Hepatocyte (in vitro differentiated cells): ENCODE measurements at regions not wholly inside any gene's neighbourhood (a gene's known extent, or its start where the extent isn't known, plus 50 kb on each side); places are given as distances from the start of the nearest gene placed in this dataset.

ENCODE experiments used
- DNase-seq: peaks from one replicate; pipeline ENCODE4 v3.0.0-alpha.2; 2016; ENCODE audit warnings: low spot score
- H2AFZ ChIP-seq: fragments of 200-600 bp; sonication (generic); 2 replicates; pipeline ENCODE4 v1.6.0; 2016; ENCODE audit warnings: antibody characterized with exemption, mild to moderate bottlenecking
- H3K27ac ChIP-seq: fragments of 200-600 bp; sonication (generic); 2 replicates; pipeline ENCODE4 v1.5.1; 2016; ENCODE audit warnings: mild to moderate bottlenecking
- H3K27me3 ChIP-seq: fragments of 200-600 bp; sonication (generic); 2 replicates; pipeline ENCODE4 v1.6.1; 2016
- H3K36me3 ChIP-seq: fragments of 200-600 bp; sonication (generic); replicated peaks from 2 replicates; pipeline ENCODE4 v1.5.1; 2016; ENCODE audit warnings: low read depth; ENCODE audit not compliant: insufficient read depth
- H3K4me1 ChIP-seq: fragments of 200-600 bp; sonication (generic); 2 replicates; pipeline ENCODE4 v1.5.1; 2016; ENCODE audit warnings: mild to moderate bottlenecking, moderate library complexity; ENCODE audit not compliant: insufficient read depth
- H3K4me2 ChIP-seq: fragments of 200-600 bp; sonication (generic); 2 replicates; pipeline ENCODE4 v1.6.0; 2016
- H3K4me3 ChIP-seq: fragments of 200-600 bp; sonication (generic); 2 replicates; pipeline ENCODE4 v1.5.1; 2016; ENCODE audit warnings: mild to moderate bottlenecking
- H3K79me2 ChIP-seq: fragments of 200-600 bp; sonication (generic); 2 replicates; pipeline ENCODE4 v1.6.0; 2017; ENCODE audit warnings: mild to moderate bottlenecking
- H3K9me2 ChIP-seq: fragments of 200-600 bp; sonication (generic); replicated peaks from 2 replicates; pipeline ENCODE4 v1.6.0; 2017; ENCODE audit warnings: mild to moderate bottlenecking; ENCODE audit not compliant: insufficient read depth
- H3K9me3 ChIP-seq: fragments of 200-600 bp; sonication (generic); 2 replicates; pipeline ENCODE4 v1.5.1; 2016; ENCODE audit warnings: low read depth, mild to moderate bottlenecking
- H4K20me1 ChIP-seq: fragments of 200-600 bp; sonication (generic); 2 replicates; pipeline ENCODE4 v1.6.0; 2016; ENCODE audit warnings: mild to moderate bottlenecking; ENCODE audit not compliant: insufficient read depth, poor library complexity, severe bottlenecking
- EZH2 ChIP-seq: fragments of 200-600 bp; sonication (generic); IDR thresholded peaks from 2 replicates; pipeline ENCODE4 v1.6.1; 2016; ENCODE audit warnings: antibody characterized with exemption, mild to moderate bottlenecking, borderline replicate concordance
- EZH2phosphoT487 ChIP-seq: fragments of 200-600 bp; sonication (generic); IDR thresholded peaks from one replicate; pipeline ENCODE4 v1.6.1; 2018; ENCODE audit warnings: antibody characterized with exemption, mild to moderate bottlenecking, low read depth, moderate library complexity; ENCODE audit not compliant: unreplicated experiment, severe bottlenecking
- WGBS: methylation state at CpG from one replicate; pipeline ENCODE4 v1.1.6; 2016; ENCODE audit warnings: low lambda C conversion rate; ENCODE audit errors: missing lambda C conversion rate; 5-methylcytosine and 5-hydroxymethylcytosine counted together
- TF ChIP-seq, protein P1 (sequence below): fragments of 200-600 bp; sonication (generic); IDR thresholded peaks from 2 replicates; pipeline ENCODE4 v1.5.1; 2016; ENCODE audit warnings: antibody characterized with exemption, mild to moderate bottlenecking; ENCODE audit not compliant: poor library complexity

DNA sequence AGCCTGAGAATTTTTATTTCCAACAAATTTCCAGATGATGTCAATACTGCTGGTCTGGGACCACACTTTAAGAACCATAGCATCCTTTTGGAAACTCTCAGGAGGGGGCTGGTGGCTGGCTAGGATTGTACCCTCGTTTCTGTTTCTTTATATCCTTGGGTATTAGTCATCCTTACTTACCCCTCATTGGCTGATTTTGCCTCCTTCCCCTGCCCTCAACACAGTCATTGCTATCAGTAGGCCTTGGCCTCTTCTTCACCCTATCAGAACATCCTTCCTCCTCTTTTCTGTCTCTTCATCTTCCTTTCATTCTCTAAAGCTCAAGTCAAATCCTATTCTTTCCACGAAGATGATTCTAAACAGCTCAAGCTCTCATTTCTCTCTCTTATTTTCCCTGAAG lies 148.5 kb downstream of the ELOVL4 start:
- TF ChIP-seq, protein P1, sequence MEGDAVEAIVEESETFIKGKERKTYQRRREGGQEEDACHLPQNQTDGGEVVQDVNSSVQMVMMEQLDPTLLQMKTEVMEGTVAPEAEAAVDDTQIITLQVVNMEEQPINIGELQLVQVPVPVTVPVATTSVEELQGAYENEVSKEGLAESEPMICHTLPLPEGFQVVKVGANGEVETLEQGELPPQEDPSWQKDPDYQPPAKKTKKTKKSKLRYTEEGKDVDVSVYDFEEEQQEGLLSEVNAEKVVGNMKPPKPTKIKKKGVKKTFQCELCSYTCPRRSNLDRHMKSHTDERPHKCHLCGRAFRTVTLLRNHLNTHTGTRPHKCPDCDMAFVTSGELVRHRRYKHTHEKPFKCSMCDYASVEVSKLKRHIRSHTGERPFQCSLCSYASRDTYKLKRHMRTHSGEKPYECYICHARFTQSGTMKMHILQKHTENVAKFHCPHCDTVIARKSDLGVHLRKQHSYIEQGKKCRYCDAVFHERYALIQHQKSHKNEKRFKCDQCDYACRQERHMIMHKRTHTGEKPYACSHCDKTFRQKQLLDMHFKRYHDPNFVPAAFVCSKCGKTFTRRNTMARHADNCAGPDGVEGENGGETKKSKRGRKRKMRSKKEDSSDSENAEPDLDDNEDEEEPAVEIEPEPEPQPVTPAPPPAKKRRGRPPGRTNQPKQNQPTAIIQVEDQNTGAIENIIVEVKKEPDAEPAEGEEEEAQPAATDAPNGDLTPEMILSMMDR, result no peak
- TF ChIP-seq EZH2phosphoT487, result no peak
- TF ChIP-seq EZH2, result no peak
- H3K9me3 ChIP-seq, result no peaks in the 10 kb centered on the region
- H4K20me1 ChIP-seq, result no peaks in the 10 kb centered on the region
- DNase-seq, result no peak
- no peak overlapping the region for H3K27ac ChIP-seq
- no peaks in the 10 kb centered on the region for H3K27me3 ChIP-seq
- no peaks in the 10 kb centered on the region for H3K36me3 ChIP-seq
- 57% methylated on average over 2 of the region's 2 CpGs for WGBS
- H3K4me1 ChIP-seq, result no peaks in the 10 kb centered on the region
- no peaks in the 10 kb centered on the region for H3K9me2 ChIP-seq
- no peak overlapping the region for H3K4me2 ChIP-seq
- no peak overlapping the region for H2AFZ ChIP-seq
- H3K79me2 ChIP-seq, result no peaks in the 10 kb centered on the region
- H3K4me3 ChIP-seq, result no peak overlapping the region

GRCh38 chr6:79797912-79798311 lies 149.4 kb downstream of the ELOVL4 start:
- no peak overlapping the region for H2AFZ ChIP-seq
- 78% methylated on average over 2 of the region's 2 CpGs for WGBS
- no peak for DNase-seq

GRCh38 chr6:79797163-79797764 lies 150.1 kb downstream of the ELOVL4 start:
- H3K79me2 ChIP-seq, result no peaks in the 10 kb centered on the region
- no peaks in the 10 kb centered on the region for H3K9me3 ChIP-seq
- H3K27ac ChIP-seq, result no peak overlapping the region
- no peaks in the 10 kb centered on the region for H3K9me2 ChIP-seq
- H3K27me3 ChIP-seq, result no peaks in the 10 kb centered on the region
- H4K20me1 ChIP-seq, result no peaks in the 10 kb centered on the region
- TF ChIP-seq EZH2 (no peak), EZH2phosphoT487 (no peak)
- TF ChIP-seq, protein P1, result no peak
- no peak for DNase-seq
- no peaks in the 10 kb centered on the region for H3K36me3 ChIP-seq
- H3K4me1 ChIP-seq, result no peaks in the 10 kb centered on the region
- no peak overlapping the region for H3K4me2 ChIP-seq
- H2AFZ ChIP-seq, result no peak overlapping the region
- no peak overlapping the region for H3K4me3 ChIP-seq
- 87% methylated on average over 3 of the region's 3 CpGs for WGBS

More at GRCh38 chr6:79797912-79798311, 149.4 kb downstream of the ELOVL4 start:
- H3K4me2 ChIP-seq, result no peak overlapping the region
- H4K20me1 ChIP-seq, result no peaks in the 10 kb centered on the region
- TF ChIP-seq, protein P1, result no peak
- TF ChIP-seq EZH2, result no peak
- no peak for TF ChIP-seq EZH2phosphoT487
- no peaks in the 10 kb centered on the region for H3K79me2 ChIP-seq
- no peaks in the 10 kb centered on the region for H3K9me3 ChIP-seq
- no peaks in the 10 kb centered on the region for H3K36me3 ChIP-seq
- H3K4me3 ChIP-seq, result no peak overlapping the region
- H3K4me1 ChIP-seq, result no peaks in the 10 kb centered on the region
- no peaks in the 10 kb centered on the region for H3K27me3 ChIP-seq
- no peaks in the 10 kb centered on the region for H3K9me2 ChIP-seq
- H3K27ac ChIP-seq, result no peak overlapping the region

GRCh38 chr6:79796197-79796596 lies 151.2 kb downstream of the ELOVL4 start:
- no peak overlapping the region for H3K4me2 ChIP-seq
- H3K27ac ChIP-seq, result no peak overlapping the region
- H3K9me2 ChIP-seq, result no peaks in the 10 kb centered on the region
- 72% methylated on average over 2 of the region's 2 CpGs for WGBS
- no peaks in the 10 kb centered on the region for H3K36me3 ChIP-seq
- no peaks in the 10 kb centered on the region for H3K9me3 ChIP-seq
- no peaks in the 10 kb centered on the region for H3K79me2 ChIP-seq
- H4K20me1 ChIP-seq, result no peaks in the 10 kb centered on the region
- no peak for DNase-seq
- TF ChIP-seq, protein P1, result no peak
- TF ChIP-seq EZH2phosphoT487, result no peak
- TF ChIP-seq EZH2, result no peak
- no peak overlapping the region for H2AFZ ChIP-seq
- H3K27me3 ChIP-seq, result no peaks in the 10 kb centered on the region
- H3K4me3 ChIP-seq, result no peak overlapping the region
- no peaks in the 10 kb centered on the region for H3K4me1 ChIP-seq
